HG02973 (cell line): ENCODE measurements at regions not wholly inside any gene's neighbourhood (a gene's known extent, or its start where the extent isn't known, plus 50 kb on each side); places are given as distances from the start of the nearest gene placed in this dataset.

Experiments
- ATAC-seq: cut with Tn5 transposase; IDR thresholded peaks from one replicate; pipeline ENCODE4 v1.9.1; 2021; ENCODE audit warnings: moderate library complexity; ENCODE audit not compliant: unreplicated experiment

GRCh38 chr1:233514946-233515391 is 98.9 kb upstream of the KCNK1 start:
- ATAC-seq = no peak

- no peak for ATAC-seq
Observed at GRCh38 chr1:233516732-233517131, 97.2 kb upstream of the KCNK1 start.

- no peak for ATAC-seq
Observed at GRCh38 chr1:233518344-233518743, 95.6 kb upstream of the KCNK1 start.

- no peak for ATAC-seq
Observed at GRCh38 chr1:233520261-233521191, 93.4 kb upstream of the KCNK1 start.

GRCh38 chr1:233523047-233523446 is 90.9 kb upstream of the KCNK1 start:
- no peak for ATAC-seq

GRCh38 chr1:233527818-233528217 is 86.1 kb upstream of the KCNK1 start:
- no peak for ATAC-seq

- no peak for ATAC-seq
Observed at GRCh38 chr1:233530665-233531386, 83.1 kb upstream of the KCNK1 start.

- ATAC-seq = no peak
Observed at GRCh38 chr1:233540816-233541215, 73.1 kb upstream of the KCNK1 start.

GRCh38 chr1:233543338-233544255 is 70.3 kb upstream of the KCNK1 start:
- ATAC-seq = no peak

GRCh38 chr1:233544304-233544703 is 69.6 kb upstream of the KCNK1 start:
- no peak for ATAC-seq

GRCh38 chr1:233547726-233548125 is 66.2 kb upstream of the KCNK1 start:
- ATAC-seq = no peak

GRCh38 chr1:233549404-233549803 is 64.5 kb upstream of the KCNK1 start:
- no peak for ATAC-seq

GRCh38 chr1:233549917-233550316 is 64.0 kb upstream of the KCNK1 start:
- ATAC-seq = no peak

GRCh38 chr1:233554037-233554436 is 59.9 kb upstream of the KCNK1 start:
- ATAC-seq = no peak

GRCh38 chr1:233561708-233562426 is 52.0 kb upstream of the KCNK1 start:
- ATAC-seq = no peak
